ENCODE measurements at regions not wholly inside any gene's neighbourhood (a gene's known extent, or its start where the extent isn't known, plus 50 kb on each side); places are given as distances from the start of the nearest gene placed in this dataset.

DNA sequence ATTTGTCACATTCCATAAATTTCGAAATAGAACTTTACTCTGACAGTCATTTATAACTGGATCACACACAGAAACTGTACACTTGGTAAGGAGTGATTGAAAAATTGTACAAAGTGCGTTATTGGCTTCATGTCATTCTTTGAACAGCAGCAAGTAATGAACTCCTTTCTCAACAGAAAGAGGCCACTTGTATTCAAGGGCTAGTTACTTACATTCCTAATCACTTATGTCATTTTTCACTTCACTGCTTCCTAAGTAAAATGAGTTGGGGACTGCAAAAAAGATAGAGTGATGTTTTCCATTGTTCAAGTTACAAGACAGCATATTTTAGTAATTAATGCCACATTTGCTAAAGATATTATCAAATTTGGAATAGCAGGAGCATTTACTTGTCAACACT lies 893.2 kb downstream of the DTWD2 start:
- TF ChIP-seq, protein P1, sequence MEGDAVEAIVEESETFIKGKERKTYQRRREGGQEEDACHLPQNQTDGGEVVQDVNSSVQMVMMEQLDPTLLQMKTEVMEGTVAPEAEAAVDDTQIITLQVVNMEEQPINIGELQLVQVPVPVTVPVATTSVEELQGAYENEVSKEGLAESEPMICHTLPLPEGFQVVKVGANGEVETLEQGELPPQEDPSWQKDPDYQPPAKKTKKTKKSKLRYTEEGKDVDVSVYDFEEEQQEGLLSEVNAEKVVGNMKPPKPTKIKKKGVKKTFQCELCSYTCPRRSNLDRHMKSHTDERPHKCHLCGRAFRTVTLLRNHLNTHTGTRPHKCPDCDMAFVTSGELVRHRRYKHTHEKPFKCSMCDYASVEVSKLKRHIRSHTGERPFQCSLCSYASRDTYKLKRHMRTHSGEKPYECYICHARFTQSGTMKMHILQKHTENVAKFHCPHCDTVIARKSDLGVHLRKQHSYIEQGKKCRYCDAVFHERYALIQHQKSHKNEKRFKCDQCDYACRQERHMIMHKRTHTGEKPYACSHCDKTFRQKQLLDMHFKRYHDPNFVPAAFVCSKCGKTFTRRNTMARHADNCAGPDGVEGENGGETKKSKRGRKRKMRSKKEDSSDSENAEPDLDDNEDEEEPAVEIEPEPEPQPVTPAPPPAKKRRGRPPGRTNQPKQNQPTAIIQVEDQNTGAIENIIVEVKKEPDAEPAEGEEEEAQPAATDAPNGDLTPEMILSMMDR (conservative IDR thresholded peaks at IDR 0.05; ENCODE audit: low read depth, low read length) = no peak
- H2AFZ ChIP-seq (ENCODE audit: low read depth) = no peak overlapping the region
- H4K20me1 ChIP-seq (ENCODE audit: insufficient read depth) = no peaks in the 10 kb centered on the region
- H3K36me3 ChIP-seq (ENCODE audit: insufficient read depth) = no peaks in the 10 kb centered on the region
- H3K4me3 ChIP-seq (IDR thresholded peaks at IDR 0.05; ENCODE audit: insufficient read depth, low read depth, low read length) = no peak overlapping the region
- H3K27ac ChIP-seq = no peak overlapping the region
- no peaks in the 10 kb centered on the region for H3K4me1 ChIP-seq (ENCODE audit: low read depth, poor library complexity, severe bottlenecking)
- no peaks in the 10 kb centered on the region for H3K27me3 ChIP-seq (ENCODE audit: insufficient read depth, low read depth)
- H3K4me2 ChIP-seq = no peak overlapping the region
- no peaks in the 10 kb centered on the region for H3K79me2 ChIP-seq (ENCODE audit: insufficient read depth, low read depth)
- H3K9ac ChIP-seq = no peak overlapping the region

DNA sequence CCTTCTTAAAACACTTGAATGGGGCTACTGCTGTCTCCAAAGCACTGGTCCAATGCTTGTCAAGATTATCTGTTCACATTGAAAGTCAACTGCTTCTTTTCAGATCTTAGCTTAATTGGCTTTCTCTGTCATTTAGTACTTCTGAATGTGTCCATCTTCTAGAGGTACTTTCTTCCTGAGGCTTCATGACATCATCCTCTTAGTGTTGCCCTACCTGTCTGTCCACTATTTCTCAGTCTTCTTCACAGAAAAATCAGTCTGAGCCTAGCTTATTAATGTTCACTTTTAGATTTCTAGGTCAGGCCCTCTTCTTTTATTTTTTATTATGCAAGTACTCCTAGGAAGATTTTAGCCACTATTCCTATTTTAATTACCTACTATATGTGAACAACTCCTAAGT lies 899.9 kb downstream of the DTWD2 start:
- TF ChIP-seq, protein P1 (conservative IDR thresholded peaks at IDR 0.05; ENCODE audit: low read depth, low read length) = no peak
- no peaks in the 10 kb centered on the region for H3K4me1 ChIP-seq (ENCODE audit: low read depth, poor library complexity, severe bottlenecking)
- H2AFZ ChIP-seq (ENCODE audit: low read depth) = no peak overlapping the region
- H3K27ac ChIP-seq = no peak overlapping the region
- no peaks in the 10 kb centered on the region for H3K79me2 ChIP-seq (ENCODE audit: insufficient read depth, low read depth)
- no peaks in the 10 kb centered on the region for H3K27me3 ChIP-seq (ENCODE audit: insufficient read depth, low read depth)
- no peak overlapping the region for H3K4me2 ChIP-seq
- no peak overlapping the region for H3K4me3 ChIP-seq (IDR thresholded peaks at IDR 0.05; ENCODE audit: insufficient read depth, low read depth, low read length)
- no peaks in the 10 kb centered on the region for H4K20me1 ChIP-seq (ENCODE audit: insufficient read depth)
- H3K36me3 ChIP-seq (ENCODE audit: insufficient read depth) = no peaks in the 10 kb centered on the region
- H3K9ac ChIP-seq = no peak overlapping the region

DNA sequence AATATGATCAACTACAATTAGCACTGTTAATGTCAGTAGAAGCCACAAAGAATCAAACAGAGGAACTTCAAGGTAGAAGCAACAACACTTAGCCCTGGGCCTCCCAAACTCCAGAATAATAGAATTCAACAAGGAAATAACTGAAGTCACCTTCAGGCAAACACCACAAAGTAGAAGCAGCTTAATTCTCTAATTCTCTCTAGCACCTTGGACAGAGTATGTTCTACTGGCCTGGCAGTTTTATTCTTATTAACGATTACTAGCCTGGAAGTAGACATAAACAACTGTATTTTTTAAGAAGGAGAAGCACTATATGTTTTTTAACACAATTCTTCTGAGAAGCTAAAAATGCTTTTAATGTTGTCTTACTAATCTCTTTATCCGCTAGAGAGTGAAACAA lies 911.9 kb downstream of the DTWD2 start:
- Histone ChIP-seq H3K4me2 (no peak overlapping the region), H3K79me2 (ENCODE audit: insufficient read depth, low read depth) (no peaks in the 10 kb centered on the region), H3K27me3 (ENCODE audit: insufficient read depth, low read depth) (no peaks in the 10 kb centered on the region), H2AFZ (ENCODE audit: low read depth) (no peak overlapping the region), H4K20me1 (ENCODE audit: insufficient read depth) (no peaks in the 10 kb centered on the region), H3K9ac (no peak overlapping the region), H3K4me3 (IDR thresholded peaks at IDR 0.05; ENCODE audit: insufficient read depth, low read depth, low read length) (no peak overlapping the region), H3K4me1 (ENCODE audit: low read depth, poor library complexity, severe bottlenecking) (no peaks in the 10 kb centered on the region), H3K36me3 (ENCODE audit: insufficient read depth) (no peaks in the 10 kb centered on the region), H3K27ac (no peak overlapping the region)
- TF ChIP-seq, protein P1 (conservative IDR thresholded peaks at IDR 0.05; ENCODE audit: low read depth, low read length) = no peak

DNA sequence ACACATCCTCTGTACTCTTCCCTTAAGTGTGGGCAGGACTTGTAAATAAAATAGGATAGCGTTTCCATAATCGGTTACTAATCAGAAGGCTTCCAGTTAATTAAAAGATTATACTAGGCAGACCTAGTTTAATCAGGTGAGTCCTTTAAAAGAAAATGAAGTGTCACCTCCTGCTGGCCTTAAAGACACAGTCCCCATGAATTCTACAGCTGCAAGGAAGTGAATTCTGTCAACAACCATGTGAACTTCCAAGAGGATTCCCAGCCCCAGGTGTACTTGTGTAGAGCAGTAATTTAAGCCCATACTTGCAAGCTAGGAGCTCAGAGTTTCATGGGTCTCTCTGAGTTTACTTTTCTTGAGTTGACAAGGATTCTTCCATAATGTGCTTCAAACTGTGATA lies 918.3 kb downstream of the DTWD2 start:
- TF ChIP-seq, protein P1 (conservative IDR thresholded peaks at IDR 0.05; ENCODE audit: low read depth, low read length) = no peak
- no peaks in the 10 kb centered on the region for H3K4me1 ChIP-seq (ENCODE audit: low read depth, poor library complexity, severe bottlenecking)
- no peak overlapping the region for H3K4me3 ChIP-seq (IDR thresholded peaks at IDR 0.05; ENCODE audit: insufficient read depth, low read depth, low read length)
- H2AFZ ChIP-seq (ENCODE audit: low read depth) = no peak overlapping the region
- no peaks in the 10 kb centered on the region for H3K79me2 ChIP-seq (ENCODE audit: insufficient read depth, low read depth)
- no peak overlapping the region for H3K27ac ChIP-seq
- no peaks in the 10 kb centered on the region for H3K36me3 ChIP-seq (ENCODE audit: insufficient read depth)
- H3K9ac ChIP-seq = no peak overlapping the region
- no peaks in the 10 kb centered on the region for H4K20me1 ChIP-seq (ENCODE audit: insufficient read depth)
- H3K27me3 ChIP-seq (ENCODE audit: insufficient read depth, low read depth) = no peaks in the 10 kb centered on the region
- no peak overlapping the region for H3K4me2 ChIP-seq

DNA sequence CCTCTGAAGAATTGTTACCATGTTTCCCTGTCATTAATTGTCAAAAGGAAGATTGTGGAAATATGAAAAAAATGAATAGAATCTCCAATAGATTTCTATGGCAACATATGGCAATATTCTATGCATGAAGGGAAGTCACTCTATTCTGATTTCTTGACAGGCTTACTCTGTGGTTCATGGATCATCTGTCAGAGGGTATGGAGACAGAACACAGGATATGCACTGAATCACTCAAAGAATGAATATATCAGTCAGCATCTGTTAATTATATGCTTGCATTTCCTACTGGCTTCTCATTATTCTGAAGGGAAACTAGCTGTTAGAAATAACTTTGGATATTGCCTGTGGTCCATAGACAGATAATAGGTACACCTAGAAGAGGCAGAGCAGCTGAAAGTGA lies 918.9 kb downstream of the DTWD2 start:
- Histone ChIP-seq H3K4me2 (no peak overlapping the region), H3K79me2 (ENCODE audit: insufficient read depth, low read depth) (no peaks in the 10 kb centered on the region), H3K4me3 (IDR thresholded peaks at IDR 0.05; ENCODE audit: insufficient read depth, low read depth, low read length) (no peak overlapping the region), H3K27me3 (ENCODE audit: insufficient read depth, low read depth) (no peaks in the 10 kb centered on the region), H3K36me3 (ENCODE audit: insufficient read depth) (no peaks in the 10 kb centered on the region), H3K27ac (no peak overlapping the region), H2AFZ (ENCODE audit: low read depth) (no peak overlapping the region), H4K20me1 (ENCODE audit: insufficient read depth) (no peaks in the 10 kb centered on the region), H3K9ac (no peak overlapping the region), H3K4me1 (ENCODE audit: low read depth, poor library complexity, severe bottlenecking) (no peaks in the 10 kb centered on the region)
- TF ChIP-seq, protein P1 (conservative IDR thresholded peaks at IDR 0.05; ENCODE audit: low read depth, low read length) = no peak

Measured in KMS-11 (cell line).